Lung (tissue), 11 donors: ENCODE measurements at regions not wholly inside any gene's neighbourhood (a gene's known extent, or its start where the extent isn't known, plus 50 kb on each side); places are given as distances from the start of the nearest gene placed in this dataset.

Experiments
- ATAC-seq: fragments of 200-7000 bp; cut with Tn5 transposase; one replicate; pipeline ENCODE4 v1.9.1; 2020; ENCODE audit warnings: moderate number of reproducible peaks; ENCODE audit not compliant: insufficient read depth, low FRiP score
- DNase-seq, 3 donors: peaks; one replicate each; pipeline ENCODE4 v3.0.0-alpha.2; 2013 to 2017
- H3K27ac ChIP-seq, 2 donors: one replicate each; pipeline ENCODE4 v1.5.1; 2013; ENCODE audit warnings: mild to moderate bottlenecking in 2 of 2, moderate library complexity in 2 of 2, control low read depth in 1 of 2, inconsistent platforms in 1 of 2, low read depth in 1 of 2, low read length in 1 of 2
- H3K27me3 ChIP-seq, 3 donors: one replicate each; pipeline ENCODE4 v1.5.1; 2013; ENCODE audit warnings: low read length in 2 of 3; ENCODE audit not compliant: control insufficient read depth in 3 of 3, insufficient read depth in 3 of 3
- H3K36me3 ChIP-seq, 4 donors: one replicate each; pipeline ENCODE4 v1.5.1; 2013; ENCODE audit warnings: low read length in 4 of 4, mild to moderate bottlenecking in 1 of 4, moderate library complexity in 1 of 4; ENCODE audit not compliant: control insufficient read depth in 4 of 4, insufficient read depth in 4 of 4
- H3K4me1 ChIP-seq, 5 donors: one replicate each; pipeline ENCODE4 v1.5.1; 2013; ENCODE audit warnings: low read length in 5 of 5, mild to moderate bottlenecking in 2 of 5, moderate library complexity in 1 of 5; ENCODE audit not compliant: control insufficient read depth in 5 of 5, insufficient read depth in 5 of 5
- H3K4me3 ChIP-seq: one replicate; pipeline ENCODE4 v1.5.1; 2013; ENCODE audit warnings: mild to moderate bottlenecking, control low read depth, moderate library complexity
- H3K9ac ChIP-seq, 2 donors: one replicate each; pipeline ENCODE4 v1.5.1; 2013; ENCODE audit warnings: low read length in 2 of 2, control low read depth in 1 of 2; ENCODE audit not compliant: insufficient read depth in 1 of 2
- H3K9me3 ChIP-seq, 4 donors: one replicate each; pipeline ENCODE4 v1.5.1; 2013; ENCODE audit warnings: low read length in 3 of 4, mild to moderate bottlenecking in 1 of 4, moderate library complexity in 1 of 4; ENCODE audit not compliant: control insufficient read depth in 4 of 4, insufficient read depth in 3 of 4
- WGBS, 2 donors: extraction: QIAGEN DNeasy Blood & Tissue Kit; methylation state at CpG; one replicate each; pipeline ENCODE4 v1.1.7; 2013; 5-methylcytosine and 5-hydroxymethylcytosine counted together
- TF ChIP-seq, protein P1 (sequence below): IDR thresholded peaks from 2 replicates; pipeline ENCODE4 v1.5.1; 2012; ENCODE audit warnings: mild to moderate bottlenecking; ENCODE audit errors: control extremely low read depth, extremely low read depth
- donor health status: control.
- donor health status: control.
- donor health status: Bipolar disorder and iron deficiency.
- donor health status: healthy.
- donor health status: DM: yes; HTN: yes; CAD: no.

DNA sequence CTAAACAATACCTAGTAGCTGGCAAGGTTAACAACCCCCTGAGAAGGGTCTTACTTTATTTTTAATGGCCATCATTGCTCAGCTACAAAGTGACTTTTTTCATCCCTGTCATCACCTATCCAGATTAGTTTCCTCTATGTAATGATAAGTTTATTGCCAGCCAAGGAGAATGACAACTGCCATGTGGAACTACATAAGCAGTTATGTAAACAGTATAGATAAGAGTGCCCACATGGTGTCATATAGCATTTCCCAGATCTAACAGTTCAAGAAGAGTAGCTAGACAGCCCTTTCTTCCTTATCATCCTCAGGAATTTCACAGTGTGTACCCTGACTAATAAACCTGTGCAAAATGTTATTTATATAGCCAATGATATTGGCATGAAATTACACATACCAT, 240.2 kb upstream of the PIK3C3 start:
- H3K36me3 ChIP-seq, result no peaks in the 10 kb centered on the region
- H3K9ac ChIP-seq, result no peak overlapping the region

DNA sequence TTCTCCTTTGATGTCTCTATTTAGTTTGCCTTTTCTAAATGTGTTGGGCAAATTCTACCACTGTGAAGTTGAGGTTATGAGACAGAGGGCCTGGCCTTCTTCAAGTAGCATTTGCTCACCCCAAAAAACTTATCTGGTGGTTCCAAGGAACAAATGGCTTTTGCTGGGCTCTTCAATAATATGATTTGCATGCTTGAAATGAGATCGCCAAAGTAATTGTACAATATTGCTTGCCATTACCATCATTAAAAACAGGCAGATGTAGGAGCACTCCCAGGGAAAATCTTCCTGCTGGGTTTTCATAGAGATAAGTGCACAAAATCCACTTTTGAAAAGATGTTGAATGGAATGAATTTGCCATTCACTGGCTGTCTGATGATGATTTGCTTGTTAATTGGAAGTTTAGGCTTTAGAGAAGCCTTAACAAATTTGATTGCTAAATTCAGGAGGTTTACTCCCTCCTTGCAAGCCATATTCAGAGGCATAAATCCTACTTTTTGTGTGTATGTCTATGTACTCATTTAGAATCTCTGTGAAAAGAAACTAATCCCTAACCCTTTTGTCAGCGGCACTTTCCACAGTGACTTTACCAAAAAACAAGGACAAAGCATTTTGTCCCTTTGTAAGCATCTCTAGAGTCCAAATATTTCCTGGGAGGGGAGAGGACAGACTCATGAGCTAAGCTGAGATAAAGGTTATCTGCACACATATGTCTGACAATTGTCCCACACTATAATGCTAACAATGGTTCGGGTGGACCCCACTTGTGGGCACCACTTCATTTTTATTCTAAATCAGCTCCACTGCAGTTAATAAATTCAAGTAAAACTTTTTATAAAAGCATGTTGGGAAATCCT, 240.8 kb upstream of the PIK3C3 start:
- no peaks in the 10 kb centered on the region for H3K9me3 ChIP-seq
- TF ChIP-seq, protein P1, sequence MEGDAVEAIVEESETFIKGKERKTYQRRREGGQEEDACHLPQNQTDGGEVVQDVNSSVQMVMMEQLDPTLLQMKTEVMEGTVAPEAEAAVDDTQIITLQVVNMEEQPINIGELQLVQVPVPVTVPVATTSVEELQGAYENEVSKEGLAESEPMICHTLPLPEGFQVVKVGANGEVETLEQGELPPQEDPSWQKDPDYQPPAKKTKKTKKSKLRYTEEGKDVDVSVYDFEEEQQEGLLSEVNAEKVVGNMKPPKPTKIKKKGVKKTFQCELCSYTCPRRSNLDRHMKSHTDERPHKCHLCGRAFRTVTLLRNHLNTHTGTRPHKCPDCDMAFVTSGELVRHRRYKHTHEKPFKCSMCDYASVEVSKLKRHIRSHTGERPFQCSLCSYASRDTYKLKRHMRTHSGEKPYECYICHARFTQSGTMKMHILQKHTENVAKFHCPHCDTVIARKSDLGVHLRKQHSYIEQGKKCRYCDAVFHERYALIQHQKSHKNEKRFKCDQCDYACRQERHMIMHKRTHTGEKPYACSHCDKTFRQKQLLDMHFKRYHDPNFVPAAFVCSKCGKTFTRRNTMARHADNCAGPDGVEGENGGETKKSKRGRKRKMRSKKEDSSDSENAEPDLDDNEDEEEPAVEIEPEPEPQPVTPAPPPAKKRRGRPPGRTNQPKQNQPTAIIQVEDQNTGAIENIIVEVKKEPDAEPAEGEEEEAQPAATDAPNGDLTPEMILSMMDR, result no peak
- no peak for DNase-seq
- ATAC-seq, result no peak
- H3K4me1 ChIP-seq, result peaks cover 0 to 7% (median 4%) of the 10 kb centered on the region in 5 donors
- H3K36me3 ChIP-seq, result no peaks in the 10 kb centered on the region
- H3K4me3 ChIP-seq, result no peak overlapping the region
- H3K27me3 ChIP-seq, result no peaks in the 10 kb centered on the region
- WGBS, 2 donors, result 80 to 90% methylated on average over 3 of the region's 3 CpGs
- no peak overlapping the region for H3K27ac ChIP-seq
- H3K9ac ChIP-seq, result no peak overlapping the region

More for the DNA sequence above, 240.2 kb upstream of the PIK3C3 start:
- DNase-seq, result no peak
- no peaks in the 10 kb centered on the region for H3K27me3 ChIP-seq
- peaks cover 0 to 7% (median 4%) of the 10 kb centered on the region in 5 donors for H3K4me1 ChIP-seq
- ATAC-seq, result no peak
- H3K27ac ChIP-seq, result no peak overlapping the region
- no peaks in the 10 kb centered on the region for H3K9me3 ChIP-seq
- H3K4me3 ChIP-seq, result no peak overlapping the region
- TF ChIP-seq, protein P1, result no peak

DNA sequence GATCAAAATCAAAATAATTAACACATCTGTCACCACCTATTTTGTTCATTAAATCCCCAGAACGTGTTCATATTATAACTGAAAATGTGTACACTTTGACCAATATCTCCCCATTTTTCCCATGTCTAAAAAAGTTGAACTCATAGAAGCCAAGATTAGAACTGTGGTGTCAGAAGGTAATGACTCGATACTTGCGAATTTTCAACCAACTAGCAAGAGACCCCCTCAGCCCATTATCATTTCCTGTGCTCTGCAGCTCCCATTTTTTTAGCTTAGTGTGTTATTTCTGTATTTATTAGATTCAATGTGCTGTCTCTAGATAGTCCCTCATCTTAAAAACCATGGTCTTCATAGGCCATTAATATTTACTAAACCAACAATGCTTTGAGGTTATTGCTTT, 248.7 kb upstream of the PIK3C3 start:
- TF ChIP-seq, protein P1, result no peak
- H3K27ac ChIP-seq, result no peak overlapping the region
- H3K9me3 ChIP-seq, result no peaks in the 10 kb centered on the region
- H3K36me3 ChIP-seq, result no peaks in the 10 kb centered on the region
- H3K4me3 ChIP-seq, result no peak overlapping the region
- no peak overlapping the region for H3K9ac ChIP-seq
- ATAC-seq (no peak), DNase-seq (no peak)
- 79 to 88% methylated on average over 3 of the region's 3 CpGs for WGBS, 2 donors
- H3K4me1 ChIP-seq, result no peaks in the 10 kb centered on the region
- H3K27me3 ChIP-seq, result no peaks in the 10 kb centered on the region
